Ascending aorta (tissue), 2 donors: ENCODE measurements at regions not wholly inside any gene's neighbourhood (a gene's known extent, or its start where the extent isn't known, plus 50 kb on each side); places are given as distances from the start of the nearest gene placed in this dataset.

Experiments
- DNase-seq, 2 donors: peaks; one replicate each; pipeline ENCODE4 v3.0.0-alpha.2; 2019; ENCODE audit warnings: low spot score in 2 of 2
- H3K27ac ChIP-seq, 2 donors: fragments of 200-600 bp; sonication (generic); one replicate each; pipeline ENCODE4 v1.5.1; 2016 to 2017; ENCODE audit warnings: mild to moderate bottlenecking in 1 of 2
- H3K27me3 ChIP-seq: fragments of 200-600 bp; sonication (generic); one replicate; pipeline ENCODE4 v1.5.1; 2017
- H3K36me3 ChIP-seq, 2 donors: fragments of 200-600 bp; sonication (generic); one replicate each; pipeline ENCODE4 v1.5.1; 2016
- H3K4me1 ChIP-seq, 2 donors: fragments of 200-600 bp; sonication (generic); one replicate each; pipeline ENCODE4 v1.5.1; 2016 to 2017; ENCODE audit warnings: mild to moderate bottlenecking in 1 of 2
- H3K4me3 ChIP-seq, 2 donors: fragments of 200-600 bp; sonication (generic); one replicate each; pipeline ENCODE4 v1.5.1; 2016 to 2017; ENCODE audit warnings: mild to moderate bottlenecking in 1 of 2
- H3K9me3 ChIP-seq, 2 donors: fragments of 200-600 bp; sonication (generic); one replicate each; pipeline ENCODE4 v1.5.1; 2016
- intact Hi-C: fragments of 100-400 bp; cut with DNase I; formaldehyde crosslinking; loops from one replicate; pipeline ENCODE4 v1.15.1; 2023
- TF ChIP-seq, protein P1 (sequence below), 3 experiments: fragments of 200-600 bp in 2 of 3; fragments of 450-650 bp in 1 of 3; sonication (generic) in 2 of 3; IDR thresholded peaks; one replicate each; pipeline ENCODE4 v1.5.1; 2016 to 2019; ENCODE audit warnings: antibody characterized with exemption in 3 of 3, mild to moderate bottlenecking in 1 of 3, moderate library complexity in 1 of 3

DNA sequence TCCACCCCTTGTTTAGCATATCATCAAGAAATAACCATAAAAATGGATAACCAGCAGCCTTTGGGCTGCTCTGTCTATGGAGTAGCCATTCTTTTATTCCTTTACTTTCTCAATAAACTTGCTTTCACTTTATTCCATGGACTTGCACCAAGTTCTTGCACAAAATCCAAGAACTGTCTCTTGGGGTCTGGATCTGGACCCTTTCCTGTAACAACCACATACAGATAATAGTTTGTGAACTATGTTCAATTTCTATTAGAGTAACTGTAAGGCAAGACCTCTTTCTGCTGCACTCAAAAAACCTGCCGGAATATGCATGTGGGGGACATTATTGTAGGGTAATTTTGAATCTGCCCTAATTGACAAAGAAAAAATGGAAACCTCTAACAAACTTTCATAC, 66.9 kb upstream of the TMEM215 start:
- Histone ChIP-seq H3K9me3 (no peaks in the 10 kb centered on the region), H3K27me3 (no peaks in the 10 kb centered on the region), H3K36me3 (no peaks in the 10 kb centered on the region), H3K4me1 (no peaks in the 10 kb centered on the region), H3K27ac (no peak overlapping the region), H3K4me3 (no peak overlapping the region)
- TF ChIP-seq, protein P1, sequence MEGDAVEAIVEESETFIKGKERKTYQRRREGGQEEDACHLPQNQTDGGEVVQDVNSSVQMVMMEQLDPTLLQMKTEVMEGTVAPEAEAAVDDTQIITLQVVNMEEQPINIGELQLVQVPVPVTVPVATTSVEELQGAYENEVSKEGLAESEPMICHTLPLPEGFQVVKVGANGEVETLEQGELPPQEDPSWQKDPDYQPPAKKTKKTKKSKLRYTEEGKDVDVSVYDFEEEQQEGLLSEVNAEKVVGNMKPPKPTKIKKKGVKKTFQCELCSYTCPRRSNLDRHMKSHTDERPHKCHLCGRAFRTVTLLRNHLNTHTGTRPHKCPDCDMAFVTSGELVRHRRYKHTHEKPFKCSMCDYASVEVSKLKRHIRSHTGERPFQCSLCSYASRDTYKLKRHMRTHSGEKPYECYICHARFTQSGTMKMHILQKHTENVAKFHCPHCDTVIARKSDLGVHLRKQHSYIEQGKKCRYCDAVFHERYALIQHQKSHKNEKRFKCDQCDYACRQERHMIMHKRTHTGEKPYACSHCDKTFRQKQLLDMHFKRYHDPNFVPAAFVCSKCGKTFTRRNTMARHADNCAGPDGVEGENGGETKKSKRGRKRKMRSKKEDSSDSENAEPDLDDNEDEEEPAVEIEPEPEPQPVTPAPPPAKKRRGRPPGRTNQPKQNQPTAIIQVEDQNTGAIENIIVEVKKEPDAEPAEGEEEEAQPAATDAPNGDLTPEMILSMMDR (IDR thresholded peaks at IDR 0.05): no peak
- intact Hi-C loops: no loop called here
- DNase-seq: no peak

DNA sequence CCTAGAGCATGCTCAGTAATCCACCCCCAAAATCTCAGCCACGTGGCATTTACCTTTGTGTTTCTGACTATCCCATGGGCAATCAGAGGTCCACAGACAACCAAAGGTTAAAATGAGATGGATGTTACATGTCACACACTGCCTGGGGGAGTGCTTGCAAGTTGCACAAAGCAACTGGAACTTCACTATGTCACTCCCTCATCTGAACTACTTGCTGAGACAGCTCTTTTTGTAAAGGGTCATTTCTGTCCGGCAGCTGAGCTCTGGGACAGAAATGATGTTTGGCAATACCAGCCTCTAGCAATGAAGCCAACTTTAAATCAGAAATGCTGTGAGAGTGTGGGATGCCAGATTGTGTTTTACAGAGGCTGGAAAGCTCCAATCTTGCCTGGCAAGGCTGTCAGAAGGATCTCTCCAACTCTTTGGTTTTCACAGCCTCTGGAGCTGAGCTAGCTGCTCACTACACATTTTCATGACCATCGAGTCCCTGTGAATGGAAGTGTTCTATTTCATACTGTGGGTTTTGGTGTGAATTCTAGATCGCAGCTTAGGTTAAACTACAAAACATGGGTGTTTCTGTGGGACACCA, 66.3 kb upstream of the TMEM215 start:
- Histone ChIP-seq H3K4me1 (no peaks in the 10 kb centered on the region), H3K9me3 (no peaks in the 10 kb centered on the region), H3K4me3 (no peak overlapping the region), H3K27me3 (no peaks in the 10 kb centered on the region), H3K27ac (no peak overlapping the region), H3K36me3 (no peaks in the 10 kb centered on the region)
- TF ChIP-seq, protein P1 (IDR thresholded peaks at IDR 0.05): no peak
- intact Hi-C loops: no loop called here
- DNase-seq: no peak

DNA sequence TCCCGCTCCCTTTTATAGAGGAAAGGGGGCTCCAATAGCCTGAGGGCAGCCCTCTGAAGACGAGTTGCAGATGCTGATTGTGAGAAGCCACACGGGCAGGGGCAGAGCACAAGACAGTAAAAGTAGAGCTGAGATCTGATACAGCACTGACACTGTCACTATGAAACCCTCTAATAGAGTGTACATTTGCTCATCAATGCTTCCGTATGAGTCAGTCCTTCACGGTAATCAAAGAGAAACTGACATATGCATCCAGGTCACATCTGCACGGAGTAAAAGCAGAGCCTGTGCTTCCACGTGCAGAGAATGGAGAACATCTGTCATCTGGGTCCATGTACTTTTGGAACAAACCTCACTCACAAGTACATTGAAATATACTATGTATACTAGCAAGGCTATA, 60.6 kb upstream of the TMEM215 start:
- intact Hi-C loops: no loop called here
- Histone ChIP-seq H3K36me3 (no peaks in the 10 kb centered on the region), H3K27me3 (no peaks in the 10 kb centered on the region), H3K27ac (no peak overlapping the region), H3K4me3 (no peak overlapping the region), H3K4me1 (no peaks in the 10 kb centered on the region), H3K9me3 (no peaks in the 10 kb centered on the region)
- DNase-seq: no peak
- TF ChIP-seq, protein P1 (IDR thresholded peaks at IDR 0.05): no peak

DNA sequence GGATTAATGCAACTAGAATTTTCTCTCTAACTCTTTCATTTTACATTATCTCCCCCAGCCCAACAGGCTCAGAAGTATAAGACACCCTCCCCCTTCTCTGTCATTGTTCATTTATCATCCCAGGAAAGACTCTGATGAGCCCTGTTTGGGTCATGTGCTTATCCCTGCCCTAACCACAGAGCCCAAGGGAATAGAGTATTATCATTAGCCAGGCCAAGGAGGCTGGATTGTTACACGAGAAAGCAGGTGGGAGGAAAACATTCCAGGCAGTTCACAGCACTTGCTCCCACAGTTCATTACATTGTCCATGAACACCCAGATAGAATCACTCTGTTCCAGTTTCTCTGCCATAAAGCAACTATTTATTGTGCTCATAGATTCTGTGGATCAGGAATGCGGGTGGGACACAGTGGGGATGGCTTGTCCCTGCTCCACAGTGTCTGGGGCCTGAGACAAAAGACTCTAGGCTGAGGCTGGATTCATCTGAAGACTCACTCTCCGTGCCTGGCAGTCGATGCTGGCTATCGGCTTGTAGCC, 59.5 kb upstream of the TMEM215 start:
- H3K9me3 ChIP-seq: no peaks in the 10 kb centered on the region
- no peak overlapping the region for H3K4me3 ChIP-seq
- no peak for DNase-seq
- H3K27me3 ChIP-seq: no peaks in the 10 kb centered on the region
- H3K4me1 ChIP-seq: no peaks in the 10 kb centered on the region
- H3K27ac ChIP-seq: no peak overlapping the region
- TF ChIP-seq, protein P1 (IDR thresholded peaks at IDR 0.05): no peak
- intact Hi-C loops: no loop called here
- no peaks in the 10 kb centered on the region for H3K36me3 ChIP-seq

DNA sequence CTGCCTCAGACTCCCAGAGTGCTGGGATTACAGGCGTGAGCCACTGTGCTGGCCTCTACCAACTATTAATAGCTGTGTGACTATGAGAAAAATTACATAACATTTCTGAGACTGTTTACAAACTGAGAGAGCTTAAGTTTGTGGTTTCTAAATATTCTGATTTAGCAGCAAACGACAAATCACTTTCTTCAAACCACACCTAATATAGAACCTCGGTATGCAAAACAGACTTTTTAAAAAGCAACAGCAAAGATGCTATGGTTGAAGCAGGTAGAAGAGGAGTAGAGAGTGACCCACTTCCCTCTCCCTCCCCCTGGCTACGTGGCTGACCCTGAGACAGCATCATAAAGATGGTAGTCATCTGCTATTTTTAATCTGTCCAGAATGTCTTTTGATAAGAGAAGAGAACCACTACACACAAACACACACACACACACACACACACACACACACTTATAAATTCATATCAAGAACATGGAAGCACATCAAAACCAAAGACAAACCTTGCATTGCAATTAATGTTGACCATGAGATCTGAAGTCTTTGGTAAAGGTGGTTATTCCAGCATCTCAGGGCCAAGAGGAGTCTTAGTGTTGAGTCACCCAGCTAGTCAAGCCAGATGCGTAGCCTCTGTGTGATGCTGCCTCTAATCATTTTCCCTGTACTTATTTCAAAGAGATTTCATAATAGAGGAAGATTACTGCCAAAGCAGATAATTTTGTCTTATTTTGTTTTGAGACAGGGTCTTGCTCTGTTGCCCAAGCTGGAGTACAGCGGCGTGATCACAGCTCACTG, 58.1 kb upstream of the TMEM215 start:
- no peak for DNase-seq
- Histone ChIP-seq H3K4me3 (no peak overlapping the region), H3K27ac (no peak overlapping the region), H3K27me3 (no peaks in the 10 kb centered on the region), H3K36me3 (no peaks in the 10 kb centered on the region), H3K4me1 (no peaks in the 10 kb centered on the region), H3K9me3 (no peaks in the 10 kb centered on the region)
- intact Hi-C loops: no loop called here
- TF ChIP-seq, protein P1 (IDR thresholded peaks at IDR 0.05): no peak
